Left colon (tissue), 2 donors: ENCODE measurements at regions not wholly inside any gene's neighbourhood (a gene's known extent, or its start where the extent isn't known, plus 50 kb on each side); places are given as distances from the start of the nearest gene placed in this dataset.
"Not testable (repeated sequence)": the region's sequence is repeated elsewhere in the genome, so short reads cannot be mapped to it uniquely, and the experiment has no call there.

Experiments used
- ATAC-seq: fragments of 200-7000 bp; cut with Tn5 transposase; one replicate; pipeline ENCODE4 v1.9.1; 2020; ENCODE audit warnings: mild to moderate bottlenecking, moderate library complexity
- DNase-seq, 2 donors: peaks; one replicate each; pipeline ENCODE4 v3.0.0-alpha.2; 2020
- intact Hi-C, 2 donors: fragments of 100-400 bp; cut with DNase I in 1 of 2; cut with micrococcal nuclease in 1 of 2; formaldehyde crosslinking; loops; one replicate each; pipeline versions ENCODE4 v1.11.2 to v1.14.0; 2022; cut with DNase I, micrococcal nuclease
- donor health status: DM: no; HTN: no; CAD: no.
- donor health status: DM: yes; HTN: yes; CAD: no.

DNA sequence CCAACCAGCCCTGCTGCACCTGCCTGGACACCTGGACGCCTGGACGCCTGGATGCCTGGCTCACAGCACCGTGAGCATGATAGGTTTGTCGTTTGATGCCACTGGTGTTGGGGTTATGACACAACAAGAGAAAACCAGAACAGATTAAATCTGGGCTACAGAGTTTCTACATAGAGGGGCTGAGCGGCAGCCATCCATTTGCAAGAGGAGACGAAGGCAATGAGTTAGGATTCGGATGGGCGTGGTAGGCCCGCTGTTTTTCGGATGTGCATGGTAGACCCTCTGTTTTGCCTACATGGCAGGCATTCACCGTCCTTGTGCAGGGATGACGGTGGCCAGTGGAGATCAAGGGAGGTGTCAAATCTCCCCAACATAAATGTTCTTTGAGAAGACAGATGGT, 121.5 kb upstream of the RNF32 start:
- DNase-seq: no peak
- no peak for ATAC-seq
- intact Hi-C loops: no loop called here

DNA sequence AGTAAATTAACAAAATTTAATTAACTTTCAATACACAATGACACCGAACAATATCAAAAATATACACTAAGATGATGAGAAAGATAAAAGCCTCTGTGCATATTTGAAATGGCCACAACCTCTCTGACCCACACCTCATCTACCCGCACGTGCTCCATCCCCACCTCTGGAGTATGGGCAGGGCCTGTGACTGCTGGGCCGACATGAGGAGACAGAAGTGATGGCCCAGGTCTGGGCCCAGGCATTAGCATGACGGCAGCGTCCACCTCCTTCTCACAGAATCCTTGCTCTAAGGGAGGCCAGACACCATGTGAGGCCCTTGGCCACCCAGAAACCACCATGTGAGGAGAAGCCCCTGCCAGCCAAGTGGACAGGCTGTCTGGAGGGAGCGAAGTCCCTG, 122.1 kb upstream of the RNF32 start:
- DNase-seq: no peak
- no peak for ATAC-seq
- intact Hi-C loops: no loop called here

- ATAC-seq, intact Hi-C loops, DNase-seq: not testable (repeated sequence)
Observed at GRCh38 chr7:156517858-156518257, 122.7 kb upstream of the RNF32 start.

GRCh38 chr7:156516791-156517378, 123.7 kb upstream of the RNF32 start:
- intact Hi-C loops: no loop called here
- ATAC-seq (no peak), DNase-seq (no peak)

DNA sequence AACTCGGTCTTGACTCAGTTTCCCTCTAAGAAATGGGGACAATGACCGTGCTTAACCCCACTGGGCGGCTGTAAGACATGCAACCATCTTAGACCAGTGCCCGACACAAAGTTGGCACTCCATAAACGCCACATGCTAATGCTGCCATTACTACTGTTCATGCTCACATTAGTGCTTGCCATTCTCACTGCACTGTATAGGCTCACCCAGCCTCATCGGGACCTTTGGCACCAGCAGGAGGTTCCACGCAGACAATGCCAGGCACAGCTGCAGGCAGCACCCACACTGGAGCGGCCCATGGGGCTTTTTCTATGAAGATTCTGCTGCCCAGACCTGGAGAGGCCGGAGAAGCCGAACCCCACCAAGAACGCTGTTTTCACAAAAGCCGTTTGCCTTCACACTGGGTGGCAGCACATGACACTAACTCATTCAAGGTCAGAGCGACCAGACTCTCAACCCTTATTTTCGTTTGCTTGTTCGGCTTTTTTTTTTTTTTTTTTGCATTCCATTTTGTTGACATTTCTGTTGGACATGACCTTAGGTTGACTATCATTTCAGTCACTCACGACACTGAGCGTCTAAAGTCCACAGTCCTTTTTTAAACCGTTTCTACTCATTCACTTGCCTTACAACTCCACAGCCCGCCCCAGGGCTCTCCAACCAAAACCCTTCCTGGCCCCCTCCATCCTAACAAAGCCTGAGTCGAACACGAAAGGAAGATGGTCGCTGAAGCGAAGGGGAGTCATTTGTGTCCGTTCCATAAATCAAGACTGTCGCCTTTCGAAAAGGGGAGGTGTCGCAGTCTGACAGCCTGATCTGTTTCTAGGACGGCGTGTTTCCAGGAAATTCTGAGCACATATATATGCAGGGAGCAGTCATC, 124.4 kb upstream of the RNF32 start:
- ATAC-seq: peak; percentile 86
- DNase-seq: peak; percentile 24 to 41
- intact Hi-C loops: no loop called here

- DNase-seq: no peak
Observed at GRCh38 chr7:156514851-156515250, 125.7 kb upstream of the RNF32 start.

DNA sequence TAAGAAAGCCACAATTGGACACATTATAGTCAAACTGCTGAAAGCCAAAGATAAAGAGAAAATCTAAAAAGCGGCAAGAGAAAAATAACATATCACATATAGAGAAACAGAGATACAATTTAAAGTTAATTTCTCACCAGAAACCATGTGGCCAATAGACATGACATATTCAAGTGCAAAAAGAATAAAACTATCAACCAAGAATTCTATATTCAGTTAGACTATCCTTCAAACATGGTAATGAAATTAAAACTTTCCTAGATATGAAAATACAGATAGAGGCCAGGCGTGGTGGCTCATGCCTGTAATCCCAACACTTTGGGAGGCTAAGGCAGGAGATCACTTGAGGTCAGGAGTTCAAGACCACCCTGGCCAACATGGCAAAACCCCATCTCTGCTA, 129.1 kb upstream of the RNF32 start:
- intact Hi-C loops: no loop called here
- ATAC-seq: no peak
- DNase-seq: no peak

More at GRCh38 chr7:156514851-156515250, 125.7 kb upstream of the RNF32 start:
- intact Hi-C loops: no loop called here
- ATAC-seq: no peak

DNA sequence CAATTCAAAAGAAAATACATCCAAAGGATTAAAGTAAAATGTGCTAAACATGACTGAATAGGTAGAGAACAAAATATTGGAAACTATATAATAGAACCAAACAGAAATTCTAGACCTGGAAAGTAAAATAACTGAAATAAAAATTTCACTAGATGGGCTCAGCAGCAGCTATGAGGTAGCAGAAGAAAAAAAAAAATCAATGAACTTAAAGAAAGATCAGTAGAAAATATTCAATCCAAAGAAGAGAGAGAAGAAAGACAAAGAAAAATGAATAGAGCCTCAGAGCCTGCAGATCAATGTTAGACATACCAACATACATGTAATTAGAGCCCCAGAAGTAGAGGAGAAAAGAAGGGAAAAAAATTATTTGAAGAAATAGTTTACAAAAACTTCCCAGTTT, 129.6 kb upstream of the RNF32 start:
- intact Hi-C loops: no loop called here
- DNase-seq: no peak
- ATAC-seq: no peak

DNA sequence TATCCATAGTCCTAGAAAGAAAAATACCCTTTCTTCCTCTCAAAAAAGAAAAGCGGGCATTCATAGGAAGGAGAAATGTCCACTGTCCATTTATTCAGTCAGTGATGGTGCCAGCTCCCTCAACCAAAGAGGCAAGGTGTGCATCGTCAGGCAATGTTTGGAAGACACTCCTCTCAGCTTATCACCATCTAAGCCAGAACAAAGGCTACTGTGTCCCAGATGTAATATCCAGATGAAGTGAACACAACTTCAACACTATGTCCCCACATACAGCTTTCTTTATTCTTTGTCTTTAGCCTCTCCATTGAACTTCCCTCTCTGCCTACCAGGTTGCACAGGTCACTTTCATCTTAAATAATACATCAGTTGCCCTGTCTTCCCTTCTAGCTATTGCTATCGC, 131.4 kb upstream of the RNF32 start:
- intact Hi-C loops: no loop called here
- DNase-seq (no peak), ATAC-seq (no peak)

- no peak for DNase-seq
Observed at GRCh38 chr7:156505876-156506275, 134.7 kb upstream of the RNF32 start.

DNA sequence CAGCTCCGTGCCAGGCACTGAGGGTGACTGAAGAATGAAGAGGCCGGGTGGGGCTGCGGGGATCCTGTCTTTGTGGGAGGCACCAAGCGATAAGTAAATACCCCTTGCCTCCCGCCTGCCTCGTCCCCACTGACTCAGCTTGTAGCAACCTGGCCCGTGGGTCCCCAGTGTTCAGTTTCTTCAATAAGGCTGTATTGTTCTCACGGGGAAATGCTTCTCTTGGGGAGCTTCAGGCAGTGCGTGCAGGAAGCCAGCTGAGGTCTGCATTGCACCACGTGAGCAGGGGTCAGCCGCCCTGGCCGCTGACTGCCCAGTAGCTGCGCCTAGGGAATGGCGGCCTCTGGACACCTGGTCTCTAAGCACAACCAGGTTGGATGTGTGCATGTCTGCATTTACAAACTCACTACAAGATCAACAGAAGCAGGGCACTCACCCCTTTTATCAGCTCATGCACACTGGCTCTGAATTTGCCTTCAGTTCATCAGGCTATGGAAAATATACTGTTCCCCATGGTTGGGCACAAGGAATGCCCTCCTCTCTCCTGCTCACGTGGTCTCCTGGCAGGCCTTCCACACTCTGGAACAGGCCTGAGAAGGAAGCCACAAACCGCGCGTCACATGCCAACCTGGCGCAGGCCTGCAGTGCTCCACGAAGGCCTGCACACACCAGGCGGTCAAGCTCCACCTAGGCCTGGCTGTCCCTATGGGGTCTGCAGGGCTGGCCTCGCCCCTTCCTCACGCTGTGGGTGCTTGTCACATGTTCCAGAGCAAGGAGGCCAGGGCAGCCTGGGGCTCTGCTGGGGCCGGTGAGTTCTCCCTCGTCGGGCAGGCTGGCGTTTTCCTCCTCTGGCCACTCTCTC, 135.7 kb upstream of the RNF32 start:
- intact Hi-C loops: no loop called here
- no peak for DNase-seq
- ATAC-seq: no peak

More at GRCh38 chr7:156505876-156506275, 134.7 kb upstream of the RNF32 start:
- ATAC-seq: no peak
- intact Hi-C loops: no loop called here

- ATAC-seq: no peak
- intact Hi-C loops: no loop called here
- no peak for DNase-seq
Observed at GRCh38 chr7:156504006-156504405, 136.6 kb upstream of the RNF32 start.

GRCh38 chr7:156503196-156503595, 137.4 kb upstream of the RNF32 start:
- intact Hi-C loops: no loop called here
- ATAC-seq (no peak), DNase-seq (no peak)

- ATAC-seq, DNase-seq, intact Hi-C loops: not testable (repeated sequence)
Observed at GRCh38 chr7:156501815-156502214, 138.8 kb upstream of the RNF32 start.

DNA sequence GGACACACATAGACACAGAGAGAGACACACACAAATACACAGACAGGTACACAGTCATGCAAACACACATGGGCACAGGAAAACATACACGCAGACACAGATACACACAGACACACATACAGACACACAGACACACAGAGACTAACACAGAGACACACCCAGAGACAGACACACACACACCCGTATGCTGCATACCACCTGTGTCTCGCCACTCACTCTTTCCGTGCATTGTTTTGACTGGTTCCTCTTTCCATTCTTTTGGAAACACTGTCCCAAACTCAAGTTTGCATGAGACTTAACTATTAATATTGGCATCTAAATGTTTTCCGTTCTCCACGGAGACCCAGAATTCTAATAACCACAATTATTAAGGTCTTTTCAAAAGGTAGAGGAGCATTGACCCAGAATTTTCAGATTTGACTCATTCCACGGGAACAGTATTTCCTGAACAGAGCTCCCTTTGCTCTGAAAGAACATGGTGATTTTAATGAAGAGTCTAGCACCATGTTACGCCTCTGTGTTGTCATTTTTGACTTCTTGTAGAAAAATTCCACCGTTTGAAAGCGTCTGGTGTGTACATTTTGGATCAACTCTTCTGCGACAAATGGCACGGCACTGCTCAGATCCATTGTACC, 141.2 kb upstream of the RNF32 start:
- DNase-seq (no peak), ATAC-seq (no peak)

GRCh38 chr7:156497776-156498509, 142.6 kb upstream of the RNF32 start:
- no peak for DNase-seq
- ATAC-seq: no peak
- intact Hi-C loops: no loop called here

More for the DNA sequence above, 141.2 kb upstream of the RNF32 start:
- intact Hi-C loops: no loop called here

DNA sequence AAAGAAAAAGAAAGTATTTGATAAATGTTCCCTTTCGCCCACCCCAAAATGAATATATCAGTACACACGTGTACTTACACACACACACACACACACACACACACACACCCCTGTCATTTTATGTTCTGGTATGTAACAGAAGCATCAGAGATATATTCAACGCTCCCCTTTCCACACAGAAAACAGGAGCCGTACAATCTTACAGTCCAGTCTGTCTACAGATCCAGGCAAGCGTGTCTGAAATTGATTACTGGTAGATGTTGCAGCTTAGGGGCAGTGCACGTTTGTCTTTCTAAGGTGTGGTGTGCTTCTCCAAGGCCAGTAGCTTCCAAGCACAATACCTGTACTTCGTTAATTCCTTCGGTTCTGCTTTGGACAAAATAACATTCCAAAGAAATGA, 143.7 kb upstream of the RNF32 start:
- DNase-seq: no peak
- intact Hi-C loops: no loop called here
- no peak for ATAC-seq

DNA sequence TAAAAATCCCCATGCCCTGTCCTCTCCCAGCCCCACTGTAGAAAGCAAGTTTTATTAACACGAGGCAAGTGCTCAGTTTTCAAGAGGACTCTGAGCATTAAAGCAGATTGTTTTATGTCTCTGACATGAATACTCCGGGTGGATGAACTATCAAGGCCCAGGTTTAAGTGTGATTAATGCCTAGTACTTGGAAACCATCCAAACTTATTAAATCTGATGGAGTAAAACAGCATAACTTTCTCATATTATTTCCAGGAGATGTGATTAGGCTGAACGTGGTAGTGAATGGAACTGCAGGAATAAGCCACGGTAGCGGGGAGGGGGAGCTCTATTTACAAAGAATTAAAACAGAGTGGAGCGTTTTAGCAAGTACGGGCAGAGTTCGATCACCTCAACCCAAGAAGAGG, 144.2 kb upstream of the RNF32 start:
- ATAC-seq: no peak
- no peak for DNase-seq

More for the DNA sequence above, 144.2 kb upstream of the RNF32 start:
- intact Hi-C loops: no loop called here
